ENCODE measurements at regions not wholly inside any gene's neighbourhood (a gene's known extent, or its start where the extent isn't known, plus 50 kb on each side); places are given as distances from the start of the nearest gene placed in this dataset.

DNA sequence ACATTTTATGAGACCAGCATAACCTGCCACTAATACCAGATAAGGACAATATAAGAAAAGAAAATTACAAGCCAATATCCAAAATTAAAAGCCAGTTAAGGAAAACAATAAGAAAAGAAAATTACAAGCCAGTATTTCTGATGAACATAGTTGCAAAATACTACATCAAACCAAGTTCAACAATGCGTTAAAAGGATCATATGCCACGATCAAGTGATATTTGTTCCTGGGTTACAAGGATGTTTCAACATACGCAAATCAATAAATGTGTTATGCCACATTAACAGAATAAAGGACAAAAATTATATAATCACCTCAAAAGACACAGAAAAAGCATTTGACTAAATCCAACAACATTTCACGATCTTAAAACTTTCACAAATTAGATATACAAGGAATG, 431.9 kb downstream of the ELAVL2 start:
- Mint-ChIP-seq H3K36me3 (ENCODE audit: low read depth) (no peaks in the 10 kb centered on the region), H3K27ac (no peak overlapping the region), H3K9me3 (peaks cover 3% of the 10 kb centered on the region), H3K4me3 (no peak overlapping the region), H3K4me1 (ENCODE audit: low read depth) (no peaks in the 10 kb centered on the region), H3K27me3 (ENCODE audit: low read depth) (no peaks in the 10 kb centered on the region)
- no peak for DNase-seq
- intact Hi-C loops (cut with micrococcal nuclease): no loop called here
- CTCF ChIA-PET: no interaction called here

DNA sequence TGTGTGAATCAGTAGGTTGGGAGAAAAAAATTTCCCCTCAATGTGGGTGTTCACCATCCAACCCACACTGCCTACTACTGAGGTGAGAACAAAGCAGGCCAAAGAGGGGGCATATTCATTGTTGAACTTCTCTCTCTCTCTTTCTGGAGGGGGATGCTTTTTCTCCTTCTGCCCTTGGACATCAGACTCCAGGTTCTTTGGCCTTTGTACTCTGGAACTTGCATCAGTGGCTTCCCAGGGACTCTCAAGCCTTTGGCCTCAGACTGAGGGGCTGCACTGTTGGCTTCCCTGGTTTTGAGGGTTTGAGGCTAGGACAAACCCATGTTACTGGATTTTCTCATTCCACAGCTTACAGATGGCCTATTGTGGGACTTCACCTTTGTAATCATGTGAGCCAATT, 417.2 kb downstream of the ELAVL2 start:
- Mint-ChIP-seq H3K27ac (no peak overlapping the region), H3K4me3 (no peak overlapping the region), H3K4me1 (ENCODE audit: low read depth) (no peaks in the 10 kb centered on the region), H3K27me3 (ENCODE audit: low read depth) (no peaks in the 10 kb centered on the region), H3K36me3 (ENCODE audit: low read depth) (no peaks in the 10 kb centered on the region), H3K9me3 (peaks cover 4% of the 10 kb centered on the region)
- DNase-seq: no peak
- CTCF ChIA-PET: no interaction called here
- intact Hi-C loops (cut with micrococcal nuclease): loop anchor here (10.0 kb wide), 1 partner anchor 56 kb away; no protein-coding TSS in a partner anchor

DNA sequence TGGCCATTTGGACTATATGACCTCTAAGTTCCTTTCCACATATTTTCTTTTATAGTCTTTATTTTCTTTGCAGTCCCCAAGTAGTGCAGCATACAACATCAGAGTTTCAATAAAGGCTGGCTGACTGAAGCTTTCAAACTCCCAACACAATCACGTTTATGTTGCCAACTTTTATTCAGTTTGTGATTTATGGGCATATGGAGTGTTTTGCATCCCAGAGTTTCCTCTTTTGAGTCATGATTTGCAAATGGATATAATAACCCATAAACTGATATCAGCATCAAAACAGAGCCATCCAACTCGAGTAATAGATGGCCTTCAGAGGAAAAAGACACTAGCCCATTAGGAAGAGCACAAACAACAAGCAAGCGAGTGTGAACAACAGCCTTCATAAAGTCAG, 414.0 kb downstream of the ELAVL2 start:
- Mint-ChIP-seq H3K27ac (no peak overlapping the region), H3K27me3 (ENCODE audit: low read depth) (no peaks in the 10 kb centered on the region), H3K4me3 (no peak overlapping the region), H3K4me1 (ENCODE audit: low read depth) (no peaks in the 10 kb centered on the region), H3K9me3 (peaks cover 4% of the 10 kb centered on the region), H3K36me3 (ENCODE audit: low read depth) (no peaks in the 10 kb centered on the region)
- CTCF ChIA-PET: no interaction called here
- intact Hi-C loops (cut with micrococcal nuclease): no loop called here
- DNase-seq: no peak

DNA sequence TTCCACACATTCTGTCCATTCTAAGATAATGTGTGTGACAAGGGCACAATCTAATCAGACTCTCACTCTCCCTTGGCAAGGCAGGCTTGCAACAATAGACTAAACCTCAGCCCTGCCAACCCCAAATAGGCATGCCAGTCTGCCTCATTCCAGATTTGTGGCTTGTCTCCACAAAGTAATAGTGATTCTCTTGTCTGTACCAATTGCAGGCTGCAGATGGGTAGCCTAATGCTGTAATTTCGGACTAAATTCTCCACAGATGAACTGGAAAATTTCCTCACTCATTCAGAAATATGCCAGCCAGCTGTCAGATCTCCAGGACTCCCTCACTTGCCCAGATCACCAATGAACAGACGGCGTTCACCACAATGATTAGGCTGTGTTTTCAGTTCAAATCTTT, 413.6 kb downstream of the ELAVL2 start:
- Mint-ChIP-seq H3K27me3 (ENCODE audit: low read depth) (no peaks in the 10 kb centered on the region), H3K27ac (no peak overlapping the region), H3K9me3 (peaks cover 4% of the 10 kb centered on the region), H3K4me3 (no peak overlapping the region), H3K4me1 (ENCODE audit: low read depth) (no peaks in the 10 kb centered on the region), H3K36me3 (ENCODE audit: low read depth) (no peaks in the 10 kb centered on the region)
- CTCF ChIA-PET: no interaction called here
- no peak for DNase-seq
- intact Hi-C loops (cut with micrococcal nuclease): no loop called here

DNA sequence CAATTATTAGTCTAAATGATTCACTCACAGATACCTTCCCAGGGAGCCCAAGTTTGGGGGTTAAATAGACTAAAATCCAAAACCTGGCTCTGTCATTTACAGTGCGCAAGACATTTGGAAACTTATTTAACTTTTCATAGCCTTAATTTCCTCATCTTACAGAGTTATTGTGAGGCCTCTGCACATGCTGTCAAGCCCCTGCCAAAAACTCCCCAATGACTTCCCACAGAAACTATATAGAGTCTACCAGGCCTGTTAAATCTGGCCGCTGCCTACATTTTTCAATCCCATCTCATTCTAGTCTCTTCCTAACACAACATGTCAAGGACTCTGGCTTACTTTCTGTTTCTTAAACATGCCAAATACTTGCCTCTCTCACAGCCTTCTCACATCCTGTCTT, 412.5 kb downstream of the ELAVL2 start:
- intact Hi-C loops (cut with micrococcal nuclease): no loop called here
- Mint-ChIP-seq H3K36me3 (ENCODE audit: low read depth) (no peaks in the 10 kb centered on the region), H3K9me3 (peaks cover 4% of the 10 kb centered on the region), H3K4me1 (ENCODE audit: low read depth) (no peaks in the 10 kb centered on the region), H3K27ac (no peak overlapping the region), H3K27me3 (ENCODE audit: low read depth) (no peaks in the 10 kb centered on the region), H3K4me3 (no peak overlapping the region)
- DNase-seq: no peak
- CTCF ChIA-PET: no interaction called here

DNA sequence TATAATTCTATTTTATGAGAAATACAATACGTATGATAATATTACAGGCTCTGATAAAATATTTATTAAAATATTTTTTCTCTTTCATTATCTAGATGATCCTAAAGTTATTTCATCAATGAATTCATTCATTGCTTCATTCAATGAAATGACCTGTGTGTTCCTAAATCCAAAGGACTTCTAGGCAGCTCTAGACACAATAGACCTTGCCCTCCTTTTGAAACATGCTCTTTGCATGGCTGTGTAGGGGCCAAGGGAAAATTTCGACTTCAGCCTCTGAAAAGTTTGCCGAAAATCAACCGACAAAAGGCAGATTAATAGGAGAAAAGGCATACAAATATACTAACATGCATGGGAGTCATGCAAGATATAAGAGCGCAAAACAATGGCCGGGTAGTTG, 402.0 kb downstream of the ELAVL2 start:
- Mint-ChIP-seq H3K27ac (no peak overlapping the region), H3K27me3 (ENCODE audit: low read depth) (no peaks in the 10 kb centered on the region), H3K9me3 (peaks cover 12% of the 10 kb centered on the region), H3K4me1 (ENCODE audit: low read depth) (no peaks in the 10 kb centered on the region), H3K36me3 (ENCODE audit: low read depth) (no peaks in the 10 kb centered on the region), H3K4me3 (no peak overlapping the region)
- intact Hi-C loops (cut with micrococcal nuclease): no loop called here
- DNase-seq: no peak
- CTCF ChIA-PET: interaction anchor here (0.6 kb wide), 1 partner anchor 76 kb away, joined by 3 read pairs; no protein-coding TSS in a partner anchor

DNA sequence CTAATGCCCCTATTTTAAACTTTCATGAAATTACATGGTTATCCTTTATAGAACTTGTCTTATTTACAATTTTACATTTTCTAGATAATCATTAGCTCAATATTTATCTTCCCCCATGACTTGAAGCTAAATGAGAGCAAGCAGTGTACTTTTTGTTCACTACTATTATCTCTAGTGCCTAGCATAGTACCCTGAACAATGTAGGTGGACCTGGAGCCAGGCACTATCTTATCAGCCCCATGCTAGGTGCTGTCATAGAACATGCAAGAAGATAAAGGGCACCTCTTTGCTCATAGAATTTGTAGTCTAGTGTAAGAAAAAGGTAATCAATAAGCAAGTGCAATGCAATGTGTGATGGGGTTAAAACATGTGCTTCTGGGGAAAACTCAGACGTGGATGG, 399.9 kb downstream of the ELAVL2 start:
- no peak for DNase-seq
- intact Hi-C loops (cut with micrococcal nuclease): no loop called here
- H3K4me1 Mint-ChIP-seq (ENCODE audit: low read depth): no peaks in the 10 kb centered on the region

DNA sequence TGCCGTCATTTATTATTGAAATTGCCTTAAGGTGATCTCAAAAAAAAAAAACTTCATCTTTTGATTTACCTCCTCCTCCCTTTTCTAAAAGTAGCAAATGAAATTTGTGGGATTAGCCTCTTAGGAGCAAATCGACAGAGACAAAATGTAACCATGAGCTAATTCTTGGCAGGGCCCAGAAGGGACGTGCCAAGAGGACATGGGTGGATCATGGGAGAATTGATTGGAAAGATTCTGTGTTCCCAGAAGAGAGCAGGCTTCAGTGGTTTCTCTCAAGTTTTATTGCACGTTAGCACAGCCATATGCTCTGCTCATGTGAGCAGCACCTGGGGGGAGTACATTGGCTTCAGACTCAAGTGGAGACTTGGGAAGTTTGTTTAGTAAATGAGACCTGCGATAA, 394.6 kb downstream of the ELAVL2 start:
- H3K36me3 Mint-ChIP-seq (ENCODE audit: low read depth): no peaks in the 10 kb centered on the region
- no peaks in the 10 kb centered on the region for H3K4me1 Mint-ChIP-seq (ENCODE audit: low read depth)
- no peak for DNase-seq
- H3K4me3 Mint-ChIP-seq: no peak overlapping the region
- H3K27me3 Mint-ChIP-seq (ENCODE audit: low read depth): no peaks in the 10 kb centered on the region
- peaks cover 6% of the 10 kb centered on the region for H3K9me3 Mint-ChIP-seq
- intact Hi-C loops (cut with micrococcal nuclease): no loop called here
- H3K27ac Mint-ChIP-seq: no peak overlapping the region
- CTCF ChIA-PET: no interaction called here

More for the DNA sequence above, 399.9 kb downstream of the ELAVL2 start:
- CTCF ChIA-PET: no interaction called here
- Mint-ChIP-seq H3K36me3 (ENCODE audit: low read depth) (no peaks in the 10 kb centered on the region), H3K9me3 (peaks cover 10% of the 10 kb centered on the region), H3K27me3 (ENCODE audit: low read depth) (no peaks in the 10 kb centered on the region), H3K27ac (no peak overlapping the region), H3K4me3 (no peak overlapping the region)

DNA sequence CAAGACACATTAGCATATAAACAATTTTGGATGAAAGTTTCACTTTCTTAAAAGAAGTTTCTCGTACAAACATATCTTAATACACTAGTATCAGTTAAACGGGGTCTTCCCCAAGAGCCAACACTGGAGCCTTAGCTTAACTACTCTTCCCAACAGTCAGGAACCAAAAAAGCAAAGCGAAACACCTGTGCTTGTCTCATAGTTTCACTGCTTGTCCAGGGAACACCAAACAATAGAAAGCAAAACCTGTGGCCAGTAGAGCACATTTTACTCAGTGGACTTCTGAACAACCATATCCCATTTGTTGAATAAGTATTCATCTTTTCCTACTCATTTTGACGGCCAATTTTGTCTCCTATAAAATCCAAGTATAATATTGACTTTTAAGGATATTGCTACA, 391.4 kb downstream of the ELAVL2 start:
- DNase-seq: no peak
- Mint-ChIP-seq H3K4me3 (no peak overlapping the region), H3K4me1 (ENCODE audit: low read depth) (no peaks in the 10 kb centered on the region), H3K9me3 (peaks cover 4% of the 10 kb centered on the region), H3K36me3 (ENCODE audit: low read depth) (no peaks in the 10 kb centered on the region), H3K27ac (no peak overlapping the region), H3K27me3 (ENCODE audit: low read depth) (no peaks in the 10 kb centered on the region)
- CTCF ChIA-PET: no interaction called here
- intact Hi-C loops (cut with micrococcal nuclease): no loop called here

DNA sequence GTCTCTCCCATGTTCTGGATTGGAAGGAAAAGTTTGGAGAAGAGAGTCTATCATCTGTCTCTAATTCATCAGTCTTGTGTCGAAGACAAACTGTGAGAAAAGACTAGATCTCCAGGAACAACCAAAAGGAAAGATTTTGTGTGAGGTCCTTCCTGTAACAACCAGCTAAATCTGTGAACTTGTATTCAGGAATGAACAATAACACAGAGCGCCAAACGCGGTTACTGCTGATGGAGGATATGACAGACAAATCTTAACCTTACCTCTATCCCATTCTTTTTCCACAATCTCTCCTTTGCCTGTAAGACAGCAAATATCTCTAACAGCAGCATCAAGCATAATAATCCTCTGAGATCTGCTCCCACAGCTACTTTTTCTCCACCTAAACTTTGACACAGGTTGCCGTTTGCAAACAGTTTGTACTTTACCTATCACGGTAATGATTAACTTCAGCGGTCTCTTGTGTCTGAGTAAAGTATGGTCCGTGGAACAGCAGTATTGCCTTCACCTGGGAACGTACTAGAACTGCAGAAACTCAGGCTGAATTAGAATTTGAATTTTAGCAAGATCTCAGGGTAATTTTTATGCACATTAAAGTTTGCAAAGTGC, 387.6 kb downstream of the ELAVL2 start:
- no peak for DNase-seq
- no peak overlapping the region for H3K4me3 Mint-ChIP-seq
- H3K9me3 Mint-ChIP-seq: peaks cover 6% of the 10 kb centered on the region
- intact Hi-C loops (cut with micrococcal nuclease): no loop called here
- no peaks in the 10 kb centered on the region for H3K4me1 Mint-ChIP-seq (ENCODE audit: low read depth)
- no peaks in the 10 kb centered on the region for H3K36me3 Mint-ChIP-seq (ENCODE audit: low read depth)
- CTCF ChIA-PET: no interaction called here
- H3K27ac Mint-ChIP-seq: no peak overlapping the region
- no peaks in the 10 kb centered on the region for H3K27me3 Mint-ChIP-seq (ENCODE audit: low read depth)

DNA sequence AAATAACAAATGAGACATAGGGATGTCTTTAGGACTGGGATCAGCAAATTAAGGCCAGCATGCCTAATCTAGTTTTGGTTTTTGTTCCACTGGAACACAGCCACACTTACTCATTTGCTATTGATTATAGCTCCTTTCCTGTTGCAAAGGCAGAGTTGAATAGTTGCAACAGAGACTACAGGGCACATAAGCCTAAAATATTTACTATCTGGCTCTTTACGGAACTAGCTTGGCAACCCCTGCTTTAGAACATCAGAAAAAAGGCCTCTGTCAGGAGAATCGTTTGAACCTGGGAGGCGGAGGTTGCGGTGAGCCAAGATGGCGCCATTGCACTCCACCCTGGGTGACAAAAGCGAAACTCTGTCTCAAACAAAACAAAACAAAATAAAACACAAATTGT, 384.8 kb downstream of the ELAVL2 start:
- no peak overlapping the region for H3K4me3 Mint-ChIP-seq
- no peak for DNase-seq
- H3K4me1 Mint-ChIP-seq (ENCODE audit: low read depth): no peaks in the 10 kb centered on the region
- no peak overlapping the region for H3K27ac Mint-ChIP-seq
- peaks cover 12% of the 10 kb centered on the region for H3K9me3 Mint-ChIP-seq
- no peaks in the 10 kb centered on the region for H3K36me3 Mint-ChIP-seq (ENCODE audit: low read depth)
- CTCF ChIA-PET: no interaction called here
- no peaks in the 10 kb centered on the region for H3K27me3 Mint-ChIP-seq (ENCODE audit: low read depth)
- intact Hi-C loops (cut with micrococcal nuclease): no loop called here

DNA sequence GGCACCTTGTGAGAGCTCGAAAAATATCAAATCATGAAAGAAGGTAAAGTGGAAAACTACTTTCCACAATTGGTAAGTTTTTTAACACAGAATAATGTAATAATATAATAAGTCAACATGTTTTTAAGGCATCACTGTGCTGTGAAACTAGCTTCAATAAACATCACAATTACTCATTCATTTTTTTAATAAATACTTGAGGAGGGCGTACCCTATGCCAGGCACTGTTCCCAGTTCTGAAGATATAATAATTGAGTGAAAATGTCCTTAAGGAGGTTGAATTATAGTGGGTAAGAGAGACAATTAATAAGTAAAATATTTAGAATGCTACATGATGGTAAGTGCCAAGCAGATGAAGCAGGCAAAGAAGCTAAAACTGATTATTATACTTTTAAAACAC, 381.4 kb downstream of the ELAVL2 start:
- H3K27ac Mint-ChIP-seq: no peak overlapping the region
- H3K9me3 Mint-ChIP-seq: peaks cover 11% of the 10 kb centered on the region
- intact Hi-C loops (cut with micrococcal nuclease): no loop called here
- DNase-seq: no peak
- CTCF ChIA-PET: interaction anchor here (0.5 kb wide), 1 partner anchor 113 kb away, joined by 3 read pairs; no protein-coding TSS in a partner anchor
- no peaks in the 10 kb centered on the region for H3K36me3 Mint-ChIP-seq (ENCODE audit: low read depth)
- H3K4me3 Mint-ChIP-seq: no peak overlapping the region
- H3K27me3 Mint-ChIP-seq (ENCODE audit: low read depth): no peaks in the 10 kb centered on the region
- H3K4me1 Mint-ChIP-seq (ENCODE audit: low read depth): no peaks in the 10 kb centered on the region

DNA sequence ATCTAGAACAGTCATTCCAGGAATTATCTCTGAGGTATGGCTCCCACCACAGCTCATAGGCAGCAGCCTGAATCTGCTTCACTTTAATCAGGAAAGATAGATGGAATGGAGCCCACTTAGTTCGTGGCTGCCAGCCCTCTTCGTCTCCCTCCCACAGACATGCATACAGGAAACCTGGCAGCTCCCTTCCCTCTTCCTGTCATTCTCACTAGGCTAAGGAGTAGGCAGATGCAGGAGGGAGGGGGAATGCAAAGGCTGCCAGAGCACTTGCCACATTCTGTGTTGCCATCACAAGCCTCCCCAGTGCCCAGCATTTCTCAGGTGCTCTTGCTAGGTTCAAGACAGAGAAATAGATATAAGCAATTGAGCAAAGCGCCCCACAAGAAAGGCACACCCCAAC, 378.9 kb downstream of the ELAVL2 start:
- intact Hi-C loops (cut with micrococcal nuclease): no loop called here
- Mint-ChIP-seq H3K36me3 (ENCODE audit: low read depth) (no peaks in the 10 kb centered on the region), H3K4me1 (ENCODE audit: low read depth) (no peaks in the 10 kb centered on the region), H3K27ac (no peak overlapping the region), H3K9me3 (peaks cover 7% of the 10 kb centered on the region), H3K4me3 (no peak overlapping the region), H3K27me3 (ENCODE audit: low read depth) (no peaks in the 10 kb centered on the region)
- CTCF ChIA-PET: no interaction called here
- DNase-seq: no peak

DNA sequence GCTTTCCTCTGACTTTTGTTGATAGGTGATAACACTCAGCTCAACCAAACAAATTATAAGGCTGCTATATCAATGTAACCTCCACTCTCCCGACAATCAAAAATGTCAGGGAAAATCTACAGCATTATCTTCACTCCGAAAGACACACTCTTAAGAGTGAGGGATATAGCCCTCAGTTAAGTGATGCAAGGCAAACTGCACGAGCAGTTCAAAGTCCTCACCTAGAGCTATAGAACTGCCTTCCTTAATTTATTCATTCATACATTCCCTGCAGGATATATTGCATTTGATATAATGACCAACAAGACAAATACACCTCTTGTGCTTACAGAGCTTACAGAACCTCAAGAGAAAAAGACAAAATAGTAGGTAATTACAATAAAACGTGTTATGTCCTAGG, 378.1 kb downstream of the ELAVL2 start:
- CTCF ChIA-PET: no interaction called here
- H3K27ac Mint-ChIP-seq: no peak overlapping the region
- DNase-seq: no peak
- intact Hi-C loops (cut with micrococcal nuclease): no loop called here
- H3K4me3 Mint-ChIP-seq: no peak overlapping the region
- H3K27me3 Mint-ChIP-seq (ENCODE audit: low read depth): no peaks in the 10 kb centered on the region
- H3K4me1 Mint-ChIP-seq (ENCODE audit: low read depth): no peaks in the 10 kb centered on the region
- H3K36me3 Mint-ChIP-seq (ENCODE audit: low read depth): no peaks in the 10 kb centered on the region
- H3K9me3 Mint-ChIP-seq: peaks cover 10% of the 10 kb centered on the region

Data from activated naive CD4-positive, alpha-beta T cell treated with anti-CD3 and anti-CD28 coated beads for 36 hours (primary cell).